ENCODE measurements at regions not wholly inside any gene's neighbourhood (a gene's known extent, or its start where the extent isn't known, plus 50 kb on each side); places are given as distances from the start of the nearest gene placed in this dataset.
"Not testable (repeated sequence)": the region's sequence is repeated elsewhere in the genome, so short reads cannot be mapped to it uniquely, and the experiment has no call there.

DNA sequence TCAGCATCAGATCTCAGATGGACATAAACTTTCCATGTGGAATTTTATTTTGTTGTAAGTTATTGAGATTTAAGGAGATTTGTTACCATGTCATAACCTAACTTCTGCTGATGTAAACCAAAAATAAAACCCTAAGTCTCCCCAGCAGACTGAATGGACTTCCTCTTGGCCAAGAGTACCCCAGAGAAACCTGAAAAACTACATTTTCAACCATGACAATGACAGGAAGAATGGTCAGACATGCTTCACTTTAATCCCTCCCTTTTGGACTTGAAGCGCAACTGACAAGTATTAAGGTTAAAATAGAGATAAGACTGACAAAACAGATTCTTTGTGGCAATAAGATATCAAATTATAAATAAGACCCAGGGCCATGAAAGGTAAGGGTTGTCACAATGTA, 579.7 kb upstream of the RAG2 start:
- no peak for DNase-seq (ENCODE audit: low read depth in 2 of 2)

- no peak for DNase-seq (ENCODE audit: low read depth in 2 of 2)
These were observed 573.4 kb upstream of the RAG2 start for GRCh38 chr11:37171451-37171850.

GRCh38 chr11:37170311-37170710, 572.3 kb upstream of the RAG2 start:
- DNase-seq (ENCODE audit: low read depth in 2 of 2) = no peak

DNA sequence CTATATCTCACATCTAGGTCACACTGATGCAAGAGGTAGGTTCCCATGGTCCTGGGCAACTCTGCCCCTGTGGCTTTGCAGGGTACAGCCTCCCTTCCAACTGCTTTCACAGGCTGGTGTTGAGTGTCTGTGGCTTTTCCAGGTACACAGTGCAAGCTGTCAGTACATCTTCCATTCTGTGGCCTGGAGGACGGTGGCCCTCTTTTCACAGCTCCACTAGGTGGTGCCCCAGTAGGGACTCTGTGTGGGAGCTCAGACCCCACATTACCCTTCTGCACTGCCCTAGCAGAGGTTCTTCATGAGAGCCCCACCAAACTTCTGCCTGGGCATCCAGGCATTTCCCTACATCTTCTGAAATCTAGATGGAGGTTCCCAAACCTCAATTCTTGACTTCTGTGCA, 547.4 kb upstream of the RAG2 start:
- DNase-seq (ENCODE audit: low read depth in 2 of 2) = not testable (repeated sequence)

- no peak for DNase-seq (ENCODE audit: low read depth in 2 of 2)
These were observed 544.6 kb upstream of the RAG2 start for GRCh38 chr11:37142591-37142990.

DNA sequence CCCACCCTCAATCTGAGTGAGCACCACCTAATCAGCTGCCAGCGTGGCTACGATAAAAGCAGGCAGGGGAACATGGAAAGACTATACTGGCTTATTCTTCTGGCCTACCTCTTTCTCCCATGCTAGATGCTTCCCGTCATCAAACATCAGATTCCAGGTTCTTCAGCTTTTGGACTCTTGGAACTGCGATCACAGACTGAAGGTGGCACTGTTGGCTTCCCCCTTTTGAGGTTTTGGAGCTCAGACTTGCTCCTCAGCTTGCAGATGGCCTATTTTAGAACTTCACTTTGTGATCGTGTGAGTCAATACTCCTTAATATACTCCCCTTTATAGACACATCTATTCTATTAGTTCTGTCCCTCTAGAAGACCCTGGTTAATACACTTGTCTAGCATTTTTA, 543.7 kb upstream of the RAG2 start:
- no peak for DNase-seq (ENCODE audit: low read depth in 2 of 2)

DNA sequence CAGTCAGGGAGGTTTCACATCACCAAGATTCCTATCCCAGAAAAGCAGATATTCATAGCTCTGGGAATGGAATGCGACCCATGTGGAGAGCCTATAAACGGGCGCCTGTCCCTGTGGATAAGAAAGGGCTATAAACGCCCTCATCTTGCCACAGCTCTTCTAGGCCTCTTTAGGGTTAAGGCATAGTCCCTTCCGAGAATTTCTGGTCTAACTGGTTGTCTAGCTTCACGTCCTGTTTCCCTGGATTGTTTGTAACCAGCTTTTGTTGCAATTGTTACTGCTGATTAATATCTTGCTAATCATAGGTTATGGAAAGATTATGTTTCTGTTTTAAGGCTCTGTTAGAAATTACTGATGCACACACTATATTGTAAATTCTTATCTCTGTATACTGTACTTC, 537.6 kb upstream of the RAG2 start:
- DNase-seq (ENCODE audit: low read depth in 2 of 2) = not testable (repeated sequence)

- DNase-seq (ENCODE audit: low read depth in 2 of 2) = no peak
These were observed 536.6 kb upstream of the RAG2 start for GRCh38 chr11:37134637-37135036.

- DNase-seq (ENCODE audit: low read depth in 2 of 2) = no peak
These were observed 526.3 kb upstream of the RAG2 start for GRCh38 chr11:37124384-37124783.

DNA sequence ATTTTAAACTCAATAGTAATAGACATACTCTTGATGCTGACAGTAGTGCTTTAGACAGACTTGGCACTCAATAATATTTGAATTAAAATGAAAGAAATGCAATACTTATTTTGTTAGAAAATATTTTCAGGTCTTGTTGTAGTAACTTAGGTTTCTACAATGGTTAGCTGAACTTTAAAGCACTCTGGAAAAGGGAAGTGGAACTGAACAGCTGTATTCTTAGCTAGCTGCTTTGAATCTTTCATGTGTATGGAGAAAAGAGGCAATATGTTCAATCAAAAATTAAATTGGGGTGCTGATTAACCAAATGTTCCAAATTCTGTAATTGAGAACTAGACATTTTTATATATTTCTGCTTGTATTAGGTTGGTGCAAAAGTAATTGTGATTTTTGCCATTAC, 517.9 kb upstream of the RAG2 start:
- no peak for DNase-seq (ENCODE audit: low read depth in 2 of 2)

DNA sequence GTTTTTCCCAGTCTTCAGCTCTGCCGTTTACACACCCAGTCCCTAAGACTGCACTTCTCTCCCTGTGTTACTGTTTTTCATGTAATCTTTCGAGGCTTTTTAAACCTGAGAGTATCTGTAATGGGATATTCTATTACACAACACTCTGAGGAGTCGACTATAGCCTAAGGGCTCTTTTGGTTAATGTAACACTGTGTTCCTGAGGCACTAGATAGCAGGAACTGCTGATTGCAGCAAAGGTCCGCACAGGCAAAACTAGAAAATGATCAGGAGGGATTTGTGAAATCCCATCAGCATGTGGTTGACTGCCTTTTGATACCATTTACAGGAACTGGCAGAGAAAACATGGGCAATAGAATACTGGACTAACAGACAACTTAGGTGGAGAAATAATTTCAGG, 512.3 kb upstream of the RAG2 start:
- no peak for DNase-seq (ENCODE audit: low read depth in 2 of 2)

DNA sequence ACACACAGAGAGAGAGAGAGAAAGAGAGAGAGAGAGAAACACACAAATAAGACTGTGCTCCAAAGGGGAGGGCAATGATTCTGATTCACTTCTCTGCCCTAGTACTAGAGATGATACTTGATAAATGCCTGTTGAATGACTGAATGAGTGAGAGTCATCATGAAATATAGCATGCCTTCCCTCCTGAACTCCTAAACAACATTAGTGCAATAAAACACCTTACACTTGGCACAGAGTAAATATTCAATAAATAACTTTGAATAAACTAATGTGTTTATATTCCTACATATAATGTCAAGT, 511.2 kb upstream of the RAG2 start:
- DNase-seq (ENCODE audit: low read depth in 2 of 2) = no peak

GRCh38 chr11:37108436-37109285, 510.6 kb upstream of the RAG2 start:
- DNase-seq (ENCODE audit: low read depth in 2 of 2) = no peak

- DNase-seq (ENCODE audit: low read depth in 2 of 2) = no peak
These were observed 509.8 kb upstream of the RAG2 start for GRCh38 chr11:37107831-37108230.

- DNase-seq (ENCODE audit: low read depth in 2 of 2) = no peak
These were observed 509.4 kb upstream of the RAG2 start for GRCh38 chr11:37107415-37107814.

GRCh38 chr11:37105427-37105826, 507.4 kb upstream of the RAG2 start:
- DNase-seq (ENCODE audit: low read depth in 2 of 2) = no peak

DNA sequence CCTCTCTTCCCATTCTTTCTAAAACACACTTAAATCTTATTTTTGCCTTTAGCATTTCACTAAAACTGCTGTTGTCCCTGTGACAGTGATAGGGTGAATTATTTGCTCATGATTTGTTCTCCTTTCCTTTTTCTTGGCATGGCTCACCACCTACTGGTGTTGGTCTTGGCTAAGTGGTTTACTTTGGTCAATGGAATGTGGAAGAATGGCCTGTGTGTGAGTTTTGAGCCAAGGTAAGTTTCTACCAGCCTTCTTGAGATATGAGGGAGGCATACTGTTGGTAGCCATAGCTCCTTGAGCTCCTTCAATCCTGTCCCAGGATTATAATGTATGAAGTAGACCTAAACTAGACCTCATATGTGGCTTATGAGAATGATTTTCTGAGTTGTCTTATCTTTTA, 506.3 kb upstream of the RAG2 start:
- DNase-seq (ENCODE audit: low read depth in 2 of 2) = no peak

DNA sequence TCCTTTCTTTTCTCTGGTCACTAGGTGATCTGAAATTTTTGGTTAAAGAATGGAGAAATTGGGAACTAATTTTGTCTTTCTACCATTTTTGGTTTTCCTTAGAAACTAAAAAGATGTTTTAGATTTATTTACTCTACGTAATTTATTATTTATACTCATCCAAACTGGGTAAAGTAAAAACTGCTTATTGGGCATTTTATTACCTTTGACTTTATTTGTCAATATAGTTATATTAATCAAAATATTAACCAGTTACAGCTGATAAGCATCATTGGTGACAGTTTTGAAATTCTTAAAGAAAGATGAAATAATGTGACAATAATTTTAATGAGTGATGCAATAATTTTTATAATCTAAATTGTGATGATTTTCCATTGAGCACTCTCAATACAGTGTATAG, 502.0 kb upstream of the RAG2 start:
- no peak for DNase-seq (ENCODE audit: low read depth in 2 of 2)

GRCh38 chr11:37092487-37092886, 494.5 kb upstream of the RAG2 start:
- DNase-seq (ENCODE audit: low read depth in 2 of 2) = no peak

GRCh38 chr11:37089439-37089838, 491.4 kb upstream of the RAG2 start:
- no peak for DNase-seq (ENCODE audit: low read depth in 2 of 2)

DNA sequence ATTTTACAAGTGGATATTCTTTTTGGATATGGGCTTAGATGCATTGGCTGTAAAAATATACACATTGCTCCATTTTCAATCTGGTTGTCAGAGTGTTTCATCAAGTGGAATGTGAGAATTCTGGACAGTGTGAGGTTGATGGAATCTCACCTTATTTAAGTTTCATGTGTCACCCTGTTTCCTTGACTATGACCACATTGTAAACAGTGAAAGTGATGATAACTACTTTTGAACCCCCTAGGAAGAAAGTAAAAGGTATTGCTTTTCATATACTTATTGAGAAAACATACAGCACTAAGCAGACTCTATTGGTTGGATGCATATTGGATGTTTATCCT, 490.5 kb upstream of the RAG2 start:
- no peak for DNase-seq (ENCODE audit: low read depth in 2 of 2)

GRCh38 chr11:37087650-37088572, 489.9 kb upstream of the RAG2 start:
- no peak for DNase-seq (ENCODE audit: low read depth in 2 of 2)

- DNase-seq (ENCODE audit: low read depth in 2 of 2) = no peak
These were observed 480.5 kb upstream of the RAG2 start for GRCh38 chr11:37078521-37078920.
